Stimulated activated CD4-positive, alpha-beta T cell treated with anti-CD3 and anti-CD28 coated beads, TNF-alpha, amount 100 ng/mL, for 48 hours (primary cell): ENCODE measurements at regions not wholly inside any gene's neighbourhood (a gene's known extent, or its start where the extent isn't known, plus 50 kb on each side); places are given as distances from the start of the nearest gene placed in this dataset.

Experiments
- DNase-seq, 3 donors: peaks; one replicate each; pipeline ENCODE4 v3.0.0-alpha.2; 2020; ENCODE audit warnings: low read depth in 3 of 3

DNA sequence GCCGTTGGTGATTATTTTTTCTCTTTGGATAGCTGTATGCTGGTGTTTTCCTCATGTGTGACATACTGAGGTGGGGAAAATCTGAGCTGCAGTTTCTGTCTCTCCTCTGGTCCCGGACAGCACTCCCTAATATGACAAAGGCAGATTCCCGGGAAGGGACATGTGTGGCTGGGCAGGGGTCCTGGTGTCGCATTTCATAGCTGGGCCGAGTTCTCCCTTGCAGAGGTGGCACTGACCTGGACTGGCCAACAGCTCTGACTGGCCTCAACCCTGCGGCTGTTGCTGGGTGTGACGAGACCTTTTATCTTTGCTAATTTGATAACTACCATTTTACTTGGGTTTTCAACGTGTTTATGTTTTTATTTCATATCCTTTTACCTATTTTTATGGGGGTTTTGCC is 248.6 kb upstream of the TCERG1L start:
- no peak for DNase-seq

- DNase-seq, result no peak
These were observed 249.3 kb upstream of the TCERG1L start for GRCh38 chr10:131560706-131561355.

GRCh38 chr10:131561897-131562296 is 250.4 kb upstream of the TCERG1L start:
- DNase-seq, result no peak

GRCh38 chr10:131563411-131563810 is 251.9 kb upstream of the TCERG1L start:
- no peak for DNase-seq

GRCh38 chr10:131567279-131568162 is 256.0 kb upstream of the TCERG1L start:
- DNase-seq, result no peak

DNA sequence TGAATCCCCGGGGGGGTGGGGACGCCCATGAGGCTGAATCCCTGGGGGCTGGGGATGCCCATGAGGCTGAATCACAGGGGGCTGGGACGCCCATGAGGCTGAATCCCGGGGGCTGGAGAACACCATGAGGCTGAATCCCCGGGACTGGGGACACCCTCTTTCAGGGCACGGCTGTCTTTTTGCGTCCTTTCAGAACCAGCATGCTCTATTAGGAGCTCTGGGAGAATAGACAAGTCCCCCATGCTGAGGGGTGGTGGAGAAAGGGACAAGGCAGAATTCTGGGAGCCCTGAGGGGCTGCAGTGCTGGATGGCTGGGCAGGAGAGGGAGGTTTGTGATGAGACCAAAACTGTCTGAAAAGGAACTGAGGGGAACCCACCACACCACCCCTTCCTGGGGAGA is 257.3 kb upstream of the TCERG1L start:
- DNase-seq, result no peak

DNA sequence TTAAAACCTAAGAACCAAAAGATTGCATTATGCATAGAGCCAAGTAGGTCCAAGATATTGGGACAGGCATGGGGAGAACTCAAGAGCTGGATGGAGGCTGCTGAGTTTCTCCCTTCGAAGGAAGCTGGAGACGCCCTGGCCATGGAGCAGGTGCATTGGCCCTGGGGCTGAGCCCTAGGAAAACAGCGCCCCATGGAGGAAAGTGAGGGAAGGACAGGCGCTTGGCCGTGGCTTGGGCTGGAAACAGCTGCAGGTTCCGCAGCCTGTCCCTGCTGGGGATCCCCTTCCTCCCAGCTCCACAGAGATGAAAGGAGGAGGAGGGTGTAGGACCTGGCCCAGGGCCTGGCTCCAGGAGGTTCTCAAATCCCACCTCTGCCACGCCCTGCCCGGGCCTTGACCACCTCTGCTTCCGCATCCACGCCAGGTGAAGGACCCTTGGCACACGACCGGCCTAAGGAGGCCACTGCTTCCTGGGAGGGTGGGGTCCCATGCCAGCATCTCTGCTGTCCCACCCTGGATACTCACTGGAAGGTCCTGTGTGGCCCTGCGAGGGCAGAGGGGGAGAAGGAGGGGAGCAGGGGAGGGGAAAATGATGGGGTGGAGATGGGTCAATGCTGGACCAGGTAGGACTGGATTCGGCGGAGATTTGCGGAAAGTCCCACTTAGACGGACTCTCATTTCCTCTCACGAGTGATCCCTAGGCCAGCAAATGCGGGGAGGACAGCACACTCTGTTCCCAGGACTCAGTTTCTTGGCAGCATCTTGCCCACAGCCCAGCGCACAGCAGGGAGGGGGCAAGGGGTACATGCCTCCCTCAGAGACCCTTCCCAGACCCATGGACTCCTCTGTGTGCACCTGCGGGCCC is 258.6 kb upstream of the TCERG1L start:
- no peak for DNase-seq

DNA sequence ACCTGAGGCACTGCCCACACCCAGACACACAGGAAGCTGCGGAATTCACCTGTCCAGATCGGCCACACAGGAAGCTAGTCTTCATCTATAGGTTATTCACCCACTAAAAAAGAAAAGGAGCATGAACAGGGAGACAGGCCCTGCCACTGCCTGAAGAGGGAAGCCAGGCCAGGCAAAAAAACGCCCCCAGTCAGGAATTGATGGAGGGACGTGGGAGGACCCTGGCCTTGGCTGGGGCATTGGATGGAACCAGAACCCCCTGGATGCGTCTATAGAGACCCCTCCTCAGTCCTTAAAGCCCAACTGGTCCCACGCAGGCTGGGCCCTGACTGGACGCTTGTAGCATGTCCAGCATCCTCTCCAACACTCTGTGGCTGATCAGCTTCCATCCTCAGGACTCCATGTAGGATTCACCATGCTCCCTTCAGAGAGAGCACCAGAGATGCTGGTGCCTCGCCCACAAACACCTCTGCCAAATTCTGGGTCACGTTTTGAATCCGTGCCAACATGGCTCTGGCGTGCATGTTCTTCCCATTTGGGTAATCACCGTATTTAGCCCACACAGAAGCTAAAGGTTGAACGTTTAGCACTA is 259.3 kb upstream of the TCERG1L start:
- no peak for DNase-seq

DNA sequence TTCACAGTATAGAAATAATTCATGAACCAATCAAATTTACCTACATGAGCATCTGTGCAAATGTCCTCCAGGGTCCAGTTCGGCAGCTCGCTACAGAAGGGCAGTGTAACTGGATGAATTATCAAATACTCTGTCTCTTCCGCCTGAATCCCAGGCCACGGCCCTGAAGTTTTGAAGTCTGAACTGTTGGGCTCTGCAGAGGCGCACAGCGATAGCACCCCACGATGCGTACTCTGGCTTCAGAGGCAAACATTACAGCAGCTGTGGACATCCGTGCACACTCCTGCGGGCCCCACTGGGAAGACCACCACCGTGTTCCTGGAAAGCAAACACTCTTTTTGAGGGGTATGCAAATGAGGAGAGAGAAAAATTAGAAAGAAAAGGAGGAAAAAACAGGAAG is 259.8 kb upstream of the TCERG1L start:
- no peak for DNase-seq

- DNase-seq, result no peak
These were observed 260.3 kb upstream of the TCERG1L start for GRCh38 chr10:131571865-131572264.

GRCh38 chr10:131573256-131573655 is 261.7 kb upstream of the TCERG1L start:
- DNase-seq, result no peak

DNA sequence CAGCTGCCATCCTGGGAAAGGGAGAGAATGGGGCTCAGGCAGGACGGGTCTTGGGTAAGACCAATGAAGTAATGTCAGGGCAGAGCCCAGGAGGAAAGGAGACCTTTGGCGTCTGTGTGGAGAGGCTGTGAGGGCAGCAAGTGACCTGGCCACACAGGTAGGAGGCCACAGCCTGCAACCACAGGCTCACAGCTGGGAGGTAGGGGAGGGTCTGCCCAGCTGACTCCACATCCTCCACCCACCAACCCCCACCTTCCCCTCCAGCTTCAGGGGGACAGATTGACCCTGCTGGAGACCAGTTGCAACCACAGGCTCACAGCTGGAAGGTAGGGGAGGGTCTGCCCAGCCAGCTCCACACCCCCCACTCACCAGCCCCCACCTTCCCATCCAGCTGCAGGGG is 262.2 kb upstream of the TCERG1L start:
- DNase-seq, result no peak

DNA sequence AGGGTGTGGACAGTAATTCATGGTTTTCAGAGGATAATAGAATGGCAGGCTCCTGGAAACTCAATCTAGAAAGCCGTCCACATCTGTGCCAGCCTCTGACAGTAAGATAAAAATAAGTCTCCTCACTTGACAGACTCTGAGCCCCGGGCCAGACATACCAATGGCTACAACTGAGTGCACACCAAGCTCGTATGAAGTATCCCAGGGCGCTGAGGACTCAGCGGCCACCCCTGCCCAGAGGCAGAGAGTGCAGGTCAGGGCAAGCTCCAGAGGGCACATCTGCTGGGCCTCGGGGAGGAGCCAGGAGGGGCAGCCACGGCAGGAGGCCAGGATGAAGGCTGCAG is 262.8 kb upstream of the TCERG1L start:
- DNase-seq, result no peak

DNA sequence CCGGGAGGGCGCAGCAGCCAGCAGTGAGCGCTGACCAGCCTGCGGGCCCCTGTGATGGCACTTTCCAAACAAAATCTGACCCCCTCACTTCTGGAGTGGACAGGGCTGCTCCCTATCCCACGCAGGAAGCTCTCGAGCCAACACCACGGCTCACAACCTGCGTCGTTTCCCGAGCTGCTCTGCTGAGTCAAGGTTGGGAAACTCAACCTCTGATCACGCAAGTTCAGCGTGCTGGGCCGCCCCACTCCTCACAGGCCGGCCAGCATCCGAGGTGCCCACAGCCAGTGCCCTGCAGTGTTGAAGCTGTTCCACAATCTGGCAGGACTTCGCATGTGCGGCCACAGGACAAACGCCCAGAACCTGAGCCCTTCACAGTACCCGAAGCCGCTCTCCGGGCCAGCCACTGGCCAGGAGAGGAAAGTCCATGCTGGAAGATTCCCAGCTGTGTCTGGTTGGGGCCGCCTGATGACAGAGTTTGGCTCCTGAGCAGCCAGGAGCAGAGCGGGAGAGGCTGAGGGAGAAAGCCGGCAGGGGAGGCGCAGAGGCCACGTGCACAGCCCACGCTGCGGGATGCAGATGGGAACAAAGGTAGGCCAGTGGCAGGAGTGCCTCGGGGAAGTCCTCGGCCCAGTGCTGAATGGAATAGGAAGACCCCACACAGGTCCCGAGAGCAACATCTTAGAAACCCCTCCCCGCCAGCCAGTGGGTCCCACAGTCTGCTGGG is 263.3 kb upstream of the TCERG1L start:
- DNase-seq, result no peak

DNA sequence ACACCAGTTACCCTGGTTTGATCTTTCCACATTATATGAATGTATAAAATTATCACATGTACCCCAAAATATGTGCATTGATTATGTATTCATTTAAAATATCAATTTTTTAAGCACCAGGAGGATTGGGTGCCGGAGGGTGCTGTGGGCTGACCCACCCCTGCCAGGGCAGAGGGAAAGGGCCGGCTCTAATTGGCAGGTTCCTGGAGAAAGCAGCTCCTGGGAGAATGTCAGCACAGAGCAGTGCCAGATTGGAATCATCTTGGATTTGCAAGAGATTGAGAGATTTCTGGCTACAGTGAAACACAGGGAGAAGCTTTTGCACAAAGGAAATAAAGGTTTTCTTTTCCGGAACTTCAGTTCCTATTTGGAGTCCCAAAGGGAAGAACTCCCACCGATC is 264.4 kb upstream of the TCERG1L start:
- DNase-seq, result no peak

DNA sequence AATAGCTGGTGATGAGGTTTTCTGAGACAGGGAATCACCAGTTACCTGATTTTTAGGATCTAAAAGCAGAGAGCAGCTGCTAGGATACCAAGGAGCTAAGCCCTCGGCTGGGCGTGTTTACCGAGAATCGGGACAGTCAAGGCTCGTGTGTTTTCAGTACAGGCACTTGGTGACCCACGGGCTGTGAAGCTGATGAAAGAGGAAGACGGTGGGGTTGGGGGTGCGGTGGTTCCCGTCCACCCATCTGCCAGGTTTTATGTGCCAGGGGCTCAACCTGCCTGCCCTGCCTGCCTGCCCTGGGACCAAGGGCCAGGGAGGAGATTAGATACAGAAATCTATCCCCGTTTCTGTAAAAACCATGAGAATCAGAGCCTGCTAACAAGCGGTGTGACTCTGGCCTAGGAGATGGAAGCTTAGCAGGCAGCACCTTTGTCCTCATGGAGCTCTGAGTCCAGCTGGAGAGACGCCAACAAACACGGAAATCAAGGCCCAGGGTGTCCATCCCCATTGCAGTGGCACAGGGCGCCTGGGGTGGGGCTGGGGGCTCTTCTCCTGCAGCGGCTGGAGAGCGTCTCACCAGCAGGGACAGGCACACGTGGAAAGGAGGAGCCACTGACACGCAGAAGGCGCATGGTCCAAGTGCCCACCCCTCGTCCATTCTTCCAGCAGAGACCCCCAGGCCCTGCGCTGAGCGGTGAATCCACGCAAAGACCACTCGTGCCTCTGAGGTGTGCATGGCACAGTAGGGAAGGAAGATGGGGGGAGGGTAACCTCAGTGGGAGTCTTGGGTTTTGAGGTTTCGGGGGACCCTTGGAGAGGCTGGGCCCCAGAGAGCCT is 265.0 kb upstream of the TCERG1L start:
- no peak for DNase-seq

GRCh38 chr10:131577178-131577555 is 265.6 kb upstream of the TCERG1L start:
- DNase-seq, result no peak

GRCh38 chr10:131577786-131578471 is 266.4 kb upstream of the TCERG1L start:
- no peak for DNase-seq

GRCh38 chr10:131578472-131578970 is 267.0 kb upstream of the TCERG1L start:
- DNase-seq, result no peak
